ENCODE measurements at regions not wholly inside any gene's neighbourhood (a gene's known extent, or its start where the extent isn't known, plus 50 kb on each side); places are given as distances from the start of the nearest gene placed in this dataset.

GRCh38 chr9:79396168-79396567, 175.6 kb upstream of the TLE4 start:
- H3K27me3 ChIP-seq (replicated peaks; ENCODE audit: control insufficient read depth, insufficient read depth, low read length, poor library complexity, severe bottlenecking): no peaks in the 10 kb centered on the region
- no peaks in the 10 kb centered on the region for H3K36me3 ChIP-seq (ENCODE audit: control insufficient read depth, insufficient read depth, low read length)
- DNase-seq: no peak
- H3K9me3 ChIP-seq (ENCODE audit: control insufficient read depth, low read length): no peaks in the 10 kb centered on the region
- H3K4me1 ChIP-seq (ENCODE audit: control insufficient read depth, insufficient read depth, low read length, poor library complexity, severe bottlenecking): no peaks in the 10 kb centered on the region
- no peak overlapping the region for H3K27ac ChIP-seq (ENCODE audit: insufficient read depth, low read length, poor library complexity, severe bottlenecking)
- H3K4me3 ChIP-seq (ENCODE audit: insufficient read depth, low read depth, low read length, poor library complexity, severe bottlenecking): no peak overlapping the region

GRCh38 chr9:79403495-79403894, 168.3 kb upstream of the TLE4 start:
- Histone ChIP-seq H3K36me3 (ENCODE audit: control insufficient read depth, insufficient read depth, low read length) (no peaks in the 10 kb centered on the region), H3K9me3 (ENCODE audit: control insufficient read depth, low read length) (no peaks in the 10 kb centered on the region), H3K4me1 (ENCODE audit: control insufficient read depth, insufficient read depth, low read length, poor library complexity, severe bottlenecking) (no peaks in the 10 kb centered on the region), H3K4me3 (ENCODE audit: insufficient read depth, low read depth, low read length, poor library complexity, severe bottlenecking) (no peak overlapping the region), H3K27me3 (replicated peaks; ENCODE audit: control insufficient read depth, insufficient read depth, low read length, poor library complexity, severe bottlenecking) (no peaks in the 10 kb centered on the region), H3K27ac (ENCODE audit: insufficient read depth, low read length, poor library complexity, severe bottlenecking) (no peak overlapping the region)
- no peak for DNase-seq

- Histone ChIP-seq H3K27ac (ENCODE audit: insufficient read depth, low read length, poor library complexity, severe bottlenecking) (no peak overlapping the region), H3K4me1 (ENCODE audit: control insufficient read depth, insufficient read depth, low read length, poor library complexity, severe bottlenecking) (no peaks in the 10 kb centered on the region), H3K36me3 (ENCODE audit: control insufficient read depth, insufficient read depth, low read length) (no peaks in the 10 kb centered on the region), H3K9me3 (ENCODE audit: control insufficient read depth, low read length) (no peaks in the 10 kb centered on the region), H3K27me3 (replicated peaks; ENCODE audit: control insufficient read depth, insufficient read depth, low read length, poor library complexity, severe bottlenecking) (no peaks in the 10 kb centered on the region), H3K4me3 (ENCODE audit: insufficient read depth, low read depth, low read length, poor library complexity, severe bottlenecking) (no peak overlapping the region)
- DNase-seq: no peak
Measured at GRCh38 chr9:79408200-79408599, 163.6 kb upstream of the TLE4 start.

- no peak overlapping the region for H3K4me3 ChIP-seq (ENCODE audit: insufficient read depth, low read depth, low read length, poor library complexity, severe bottlenecking)
- no peak for DNase-seq
- H3K9me3 ChIP-seq (ENCODE audit: control insufficient read depth, low read length): no peaks in the 10 kb centered on the region
- no peaks in the 10 kb centered on the region for H3K4me1 ChIP-seq (ENCODE audit: control insufficient read depth, insufficient read depth, low read length, poor library complexity, severe bottlenecking)
- no peaks in the 10 kb centered on the region for H3K27me3 ChIP-seq (replicated peaks; ENCODE audit: control insufficient read depth, insufficient read depth, low read length, poor library complexity, severe bottlenecking)
- H3K36me3 ChIP-seq (ENCODE audit: control insufficient read depth, insufficient read depth, low read length): no peaks in the 10 kb centered on the region
- no peak overlapping the region for H3K27ac ChIP-seq (ENCODE audit: insufficient read depth, low read length, poor library complexity, severe bottlenecking)
Measured at GRCh38 chr9:79408617-79409016, 163.1 kb upstream of the TLE4 start.

- Histone ChIP-seq H3K4me3 (ENCODE audit: insufficient read depth, low read depth, low read length, poor library complexity, severe bottlenecking) (no peak overlapping the region), H3K4me1 (ENCODE audit: control insufficient read depth, insufficient read depth, low read length, poor library complexity, severe bottlenecking) (no peaks in the 10 kb centered on the region), H3K27ac (ENCODE audit: insufficient read depth, low read length, poor library complexity, severe bottlenecking) (no peak overlapping the region)
Measured at GRCh38 chr9:79409182-79409823, 162.5 kb upstream of the TLE4 start.

GRCh38 chr9:79425840-79426239, 145.9 kb upstream of the TLE4 start:
- Histone ChIP-seq H3K4me3 (ENCODE audit: insufficient read depth, low read depth, low read length, poor library complexity, severe bottlenecking) (no peak overlapping the region), H3K36me3 (ENCODE audit: control insufficient read depth, insufficient read depth, low read length) (no peaks in the 10 kb centered on the region), H3K4me1 (ENCODE audit: control insufficient read depth, insufficient read depth, low read length, poor library complexity, severe bottlenecking) (no peaks in the 10 kb centered on the region), H3K27me3 (replicated peaks; ENCODE audit: control insufficient read depth, insufficient read depth, low read length, poor library complexity, severe bottlenecking) (no peaks in the 10 kb centered on the region), H3K9me3 (ENCODE audit: control insufficient read depth, low read length) (no peaks in the 10 kb centered on the region), H3K27ac (ENCODE audit: insufficient read depth, low read length, poor library complexity, severe bottlenecking) (no peak overlapping the region)
- no peak for DNase-seq

More at GRCh38 chr9:79409182-79409823, 162.5 kb upstream of the TLE4 start:
- Histone ChIP-seq H3K9me3 (ENCODE audit: control insufficient read depth, low read length) (no peaks in the 10 kb centered on the region), H3K27me3 (replicated peaks; ENCODE audit: control insufficient read depth, insufficient read depth, low read length, poor library complexity, severe bottlenecking) (no peaks in the 10 kb centered on the region), H3K36me3 (ENCODE audit: control insufficient read depth, insufficient read depth, low read length) (no peaks in the 10 kb centered on the region)
- DNase-seq: no peak

- Histone ChIP-seq H3K4me1 (ENCODE audit: control insufficient read depth, insufficient read depth, low read length, poor library complexity, severe bottlenecking) (no peaks in the 10 kb centered on the region), H3K27ac (ENCODE audit: insufficient read depth, low read length, poor library complexity, severe bottlenecking) (no peak overlapping the region), H3K9me3 (ENCODE audit: control insufficient read depth, low read length) (no peaks in the 10 kb centered on the region), H3K36me3 (ENCODE audit: control insufficient read depth, insufficient read depth, low read length) (no peaks in the 10 kb centered on the region), H3K4me3 (ENCODE audit: insufficient read depth, low read depth, low read length, poor library complexity, severe bottlenecking) (no peak overlapping the region), H3K27me3 (replicated peaks; ENCODE audit: control insufficient read depth, insufficient read depth, low read length, poor library complexity, severe bottlenecking) (no peaks in the 10 kb centered on the region)
- no peak for DNase-seq
Measured at GRCh38 chr9:79428422-79428821, 143.3 kb upstream of the TLE4 start.

- H3K4me3 ChIP-seq (ENCODE audit: insufficient read depth, low read depth, low read length, poor library complexity, severe bottlenecking): no peak overlapping the region
- H3K36me3 ChIP-seq (ENCODE audit: control insufficient read depth, insufficient read depth, low read length): no peaks in the 10 kb centered on the region
- H3K9me3 ChIP-seq (ENCODE audit: control insufficient read depth, low read length): no peaks in the 10 kb centered on the region
- H3K4me1 ChIP-seq (ENCODE audit: control insufficient read depth, insufficient read depth, low read length, poor library complexity, severe bottlenecking): no peaks in the 10 kb centered on the region
- DNase-seq: no peak
- H3K27ac ChIP-seq (ENCODE audit: insufficient read depth, low read length, poor library complexity, severe bottlenecking): no peak overlapping the region
- H3K27me3 ChIP-seq (replicated peaks; ENCODE audit: control insufficient read depth, insufficient read depth, low read length, poor library complexity, severe bottlenecking): no peaks in the 10 kb centered on the region
Measured at GRCh38 chr9:79430619-79431018, 141.1 kb upstream of the TLE4 start.

- Histone ChIP-seq H3K27ac (ENCODE audit: insufficient read depth, low read length, poor library complexity, severe bottlenecking) (no peak overlapping the region), H3K27me3 (replicated peaks; ENCODE audit: control insufficient read depth, insufficient read depth, low read length, poor library complexity, severe bottlenecking) (no peaks in the 10 kb centered on the region)
Measured at GRCh38 chr9:79431019-79431679, 140.6 kb upstream of the TLE4 start.

GRCh38 chr9:79432485-79432884, 139.3 kb upstream of the TLE4 start:
- Histone ChIP-seq H3K36me3 (ENCODE audit: control insufficient read depth, insufficient read depth, low read length) (no peaks in the 10 kb centered on the region), H3K9me3 (ENCODE audit: control insufficient read depth, low read length) (no peaks in the 10 kb centered on the region), H3K4me3 (ENCODE audit: insufficient read depth, low read depth, low read length, poor library complexity, severe bottlenecking) (no peak overlapping the region), H3K27me3 (replicated peaks; ENCODE audit: control insufficient read depth, insufficient read depth, low read length, poor library complexity, severe bottlenecking) (no peaks in the 10 kb centered on the region), H3K4me1 (ENCODE audit: control insufficient read depth, insufficient read depth, low read length, poor library complexity, severe bottlenecking) (no peaks in the 10 kb centered on the region), H3K27ac (ENCODE audit: insufficient read depth, low read length, poor library complexity, severe bottlenecking) (no peak overlapping the region)
- no peak for DNase-seq

More at GRCh38 chr9:79431019-79431679, 140.6 kb upstream of the TLE4 start:
- DNase-seq: no peak
- Histone ChIP-seq H3K4me1 (ENCODE audit: control insufficient read depth, insufficient read depth, low read length, poor library complexity, severe bottlenecking) (no peaks in the 10 kb centered on the region), H3K9me3 (ENCODE audit: control insufficient read depth, low read length) (no peaks in the 10 kb centered on the region), H3K36me3 (ENCODE audit: control insufficient read depth, insufficient read depth, low read length) (no peaks in the 10 kb centered on the region), H3K4me3 (ENCODE audit: insufficient read depth, low read depth, low read length, poor library complexity, severe bottlenecking) (no peak overlapping the region)
